ENCODE measurements at regions not wholly inside any gene's neighbourhood (a gene's known extent, or its start where the extent isn't known, plus 50 kb on each side); places are given as distances from the start of the nearest gene placed in this dataset.

DNA sequence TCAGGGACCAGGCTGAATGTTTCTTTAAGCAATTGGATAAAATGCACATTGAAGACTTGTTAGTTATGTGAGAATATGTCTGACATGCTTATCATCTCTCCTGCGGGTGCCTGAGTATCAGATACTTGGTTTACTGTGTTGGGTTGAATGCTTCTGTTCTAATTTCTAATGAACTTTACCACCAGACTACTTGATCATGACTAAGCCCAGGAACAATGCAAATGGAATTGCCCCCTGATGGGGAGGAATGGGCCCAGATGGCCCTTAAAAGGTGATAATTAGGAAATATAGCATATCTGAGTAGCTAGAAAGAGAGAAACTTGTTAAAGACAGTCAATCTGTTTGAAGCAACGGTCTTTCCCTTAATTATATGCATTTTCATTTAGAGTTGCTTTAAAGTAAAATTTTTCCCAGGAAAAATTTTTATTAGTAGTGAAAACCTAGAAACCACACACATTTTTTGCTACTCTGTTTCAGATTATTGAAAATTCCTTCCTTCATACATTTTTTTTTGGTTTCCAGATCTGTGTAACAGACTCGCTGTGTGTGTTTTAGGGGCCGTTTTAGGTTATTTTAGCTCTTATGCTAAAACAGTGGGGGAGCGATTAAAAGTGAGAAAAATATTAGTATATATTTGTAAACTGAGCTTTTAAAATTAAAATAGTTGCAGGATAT lies 186.6 kb downstream of the TM9SF2 start:
- TF ChIP-seq, protein P1, sequence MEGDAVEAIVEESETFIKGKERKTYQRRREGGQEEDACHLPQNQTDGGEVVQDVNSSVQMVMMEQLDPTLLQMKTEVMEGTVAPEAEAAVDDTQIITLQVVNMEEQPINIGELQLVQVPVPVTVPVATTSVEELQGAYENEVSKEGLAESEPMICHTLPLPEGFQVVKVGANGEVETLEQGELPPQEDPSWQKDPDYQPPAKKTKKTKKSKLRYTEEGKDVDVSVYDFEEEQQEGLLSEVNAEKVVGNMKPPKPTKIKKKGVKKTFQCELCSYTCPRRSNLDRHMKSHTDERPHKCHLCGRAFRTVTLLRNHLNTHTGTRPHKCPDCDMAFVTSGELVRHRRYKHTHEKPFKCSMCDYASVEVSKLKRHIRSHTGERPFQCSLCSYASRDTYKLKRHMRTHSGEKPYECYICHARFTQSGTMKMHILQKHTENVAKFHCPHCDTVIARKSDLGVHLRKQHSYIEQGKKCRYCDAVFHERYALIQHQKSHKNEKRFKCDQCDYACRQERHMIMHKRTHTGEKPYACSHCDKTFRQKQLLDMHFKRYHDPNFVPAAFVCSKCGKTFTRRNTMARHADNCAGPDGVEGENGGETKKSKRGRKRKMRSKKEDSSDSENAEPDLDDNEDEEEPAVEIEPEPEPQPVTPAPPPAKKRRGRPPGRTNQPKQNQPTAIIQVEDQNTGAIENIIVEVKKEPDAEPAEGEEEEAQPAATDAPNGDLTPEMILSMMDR (conservative IDR thresholded peaks at IDR 0.05): no peak
- H3K56ac ChIP-seq (ENCODE audit: insufficient read length, low read depth, low read length): no peak overlapping the region
- peak overlapping the region; percentile 15 for H2BK120ac ChIP-seq (ENCODE audit: low read depth, low read length, poor library complexity, severe bottlenecking)
- no peak overlapping the region for H2BK15ac ChIP-seq (ENCODE audit: low read depth, low read length)
- Mint-ChIP-seq H3K4me1 (peaks cover 75% of the 10 kb centered on the region in 2 experiments), H3K36me3 (ENCODE audit: insufficient read depth in 1 of 3, low read depth in 3 of 3) (no peaks in the 10 kb centered on the region), H3K27me3 (ENCODE audit: low read depth) (no peaks in the 10 kb centered on the region), H3K4me3 (peak overlapping the region; percentile 52 to 78), H3K9me3 (no peaks in the 10 kb centered on the region; a peak in 2 of 5 replicates), H3K27ac (peak overlapping the region; percentile 97 to 100 (median 98))
- WGBS (ENCODE audit: extremely low coverage, insufficient read length, low lambda C conversion rate): no CpG with 5 or more reads among the region's 5 CpGs
- no peak overlapping the region for H4K5ac ChIP-seq (ENCODE audit: insufficient read length, low read depth, low read length)
- H4K20me1 ChIP-seq (ENCODE audit: control insufficient read depth, insufficient read depth, insufficient read length): no peaks in the 10 kb centered on the region
- H2AK5ac ChIP-seq (ENCODE audit: insufficient read length, low read length): no peak overlapping the region
- peak overlapping the region; percentile 79 for H3K18ac ChIP-seq (ENCODE audit: insufficient read length, low read depth, low read length)
- H3K9ac ChIP-seq (ENCODE audit: extremely low read depth, insufficient read length, low read length): peak overlapping the region; percentile 7
- no peaks in the 10 kb centered on the region for H3K79me2 ChIP-seq (ENCODE audit: insufficient read depth, low read length)
- H3K14ac ChIP-seq (ENCODE audit: insufficient read depth, low read length): no peak overlapping the region; the same call in 1 of the 2 replicates
- H3K23ac ChIP-seq (ENCODE audit: insufficient read length, low read depth, low read length): no peak overlapping the region
- no peak overlapping the region for H4K91ac ChIP-seq (ENCODE audit: insufficient read length, low read depth, low read length)
- H2BK12ac ChIP-seq (ENCODE audit: insufficient read length, low read depth, low read length): no peak overlapping the region
- H3K4me2 ChIP-seq (ENCODE audit: insufficient read depth, insufficient read length, low read length): peak overlapping the region; percentile 37
- H4K8ac ChIP-seq (replicated peaks; ENCODE audit: insufficient read length, low read depth, low read length): no peak overlapping the region
- H2AFZ ChIP-seq (ENCODE audit: low read length): no peak overlapping the region
- H3K9me3 ChIP-seq (ENCODE audit: control insufficient read depth, low read depth, low read length): no peaks in the 10 kb centered on the region
- peak overlapping the region; percentile 75 for H3T11ph ChIP-seq (ENCODE audit: low read length)
- H3K4ac ChIP-seq (ENCODE audit: low read depth, low read length): no peak overlapping the region; the same call in 1 of the 2 replicates
- no peaks in the 10 kb centered on the region for H3K23me2 ChIP-seq (ENCODE audit: insufficient read length, low read depth, low read length, poor library complexity, severe bottlenecking)
- no peaks in the 10 kb centered on the region for H3K27me3 ChIP-seq (ENCODE audit: insufficient read depth, low read length)
- no peak overlapping the region for H2BK20ac ChIP-seq (ENCODE audit: low read depth, low read length, poor library complexity, severe bottlenecking)
- no peaks in the 10 kb centered on the region for H3K79me1 ChIP-seq (ENCODE audit: insufficient read depth, low read depth, low read length, poor library complexity, severe bottlenecking)
- H2BK5ac ChIP-seq (ENCODE audit: insufficient read length, low read length): peak overlapping the region; percentile 12
- DNase-seq: peak; percentile 79
- peak overlapping the region; percentile 98 for H3K27ac ChIP-seq (ENCODE audit: insufficient read length, low read depth, low read length)
- H3K4me1 ChIP-seq (ENCODE audit: insufficient read depth, low read length): peaks cover 25% of the 10 kb centered on the region

Measured in H9 (cell line).